ENCODE measurements at regions not wholly inside any gene's neighbourhood (a gene's known extent, or its start where the extent isn't known, plus 50 kb on each side); places are given as distances from the start of the nearest gene placed in this dataset.

DNA sequence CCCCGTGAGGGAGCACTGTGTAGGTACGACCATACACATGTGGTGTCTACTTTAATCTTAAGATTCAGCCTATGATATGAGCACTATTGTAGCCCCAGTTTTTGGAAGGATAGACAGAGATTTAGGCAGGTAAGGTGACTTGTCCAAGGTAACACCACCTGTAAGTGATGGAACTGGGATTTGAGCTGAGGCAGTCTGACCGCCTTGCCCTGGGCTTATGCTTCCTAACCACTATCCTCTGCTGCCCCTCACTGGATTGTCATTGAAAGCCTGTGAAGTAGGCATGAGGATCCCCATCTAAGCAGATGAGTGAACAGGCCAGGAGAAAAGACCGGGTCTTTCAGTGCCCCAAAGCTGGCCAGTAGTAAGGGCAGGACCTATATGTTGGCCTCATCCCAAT lies 343.8 kb downstream of the CYRIA start:
- H4K8ac ChIP-seq (replicated peaks; ENCODE audit: insufficient read length, low read depth, low read length) = no peak overlapping the region
- DNase-seq = no peak
- no peaks in the 10 kb centered on the region for H3K4me1 ChIP-seq (ENCODE audit: insufficient read depth, low read length)
- Mint-ChIP-seq H3K4me3 (no peak overlapping the region), H3K27ac (no peak overlapping the region), H3K36me3 (ENCODE audit: insufficient read depth in 1 of 3, low read depth in 3 of 3) (no peaks in the 10 kb centered on the region), H3K9me3 (no peaks in the 10 kb centered on the region), H3K4me1 (peaks cover 20 to 21% of the 10 kb centered on the region in 2 experiments), H3K27me3 (ENCODE audit: low read depth) (peaks cover 9% of the 10 kb centered on the region)
- no peaks in the 10 kb centered on the region for H4K20me1 ChIP-seq (ENCODE audit: control insufficient read depth, insufficient read depth, insufficient read length)
- no peak overlapping the region for H2AK5ac ChIP-seq (ENCODE audit: insufficient read length, low read length)
- H2BK20ac ChIP-seq (ENCODE audit: low read depth, low read length, poor library complexity, severe bottlenecking) = no peak overlapping the region
- no peak overlapping the region for H3K4me2 ChIP-seq (ENCODE audit: insufficient read depth, insufficient read length, low read length)
- no peak overlapping the region for H4K91ac ChIP-seq (ENCODE audit: insufficient read length, low read depth, low read length)
- no peak overlapping the region for H2BK120ac ChIP-seq (ENCODE audit: low read depth, low read length, poor library complexity, severe bottlenecking)
- H3K9ac ChIP-seq (ENCODE audit: extremely low read depth, insufficient read length, low read length) = no peak overlapping the region
- no peak overlapping the region for H2AFZ ChIP-seq (ENCODE audit: low read length)
- WGBS (ENCODE audit: extremely low coverage, insufficient read length, low lambda C conversion rate) = no CpG with 5 or more reads among the region's 4 CpGs
- no peaks in the 10 kb centered on the region for H3K9me3 ChIP-seq (ENCODE audit: control insufficient read depth, low read depth, low read length)
- H2BK15ac ChIP-seq (ENCODE audit: low read depth, low read length) = no peak overlapping the region
- H3K79me2 ChIP-seq (ENCODE audit: insufficient read depth, low read length) = no peaks in the 10 kb centered on the region
- H2BK12ac ChIP-seq (ENCODE audit: insufficient read length, low read depth, low read length) = no peak overlapping the region
- no peak overlapping the region for H3K56ac ChIP-seq (ENCODE audit: insufficient read length, low read depth, low read length)
- no peak overlapping the region for H2BK5ac ChIP-seq (ENCODE audit: insufficient read length, low read length)
- H3K27ac ChIP-seq (ENCODE audit: insufficient read length, low read depth, low read length) = no peak overlapping the region
- H3T11ph ChIP-seq (ENCODE audit: low read length) = no peak overlapping the region
- H3K27me3 ChIP-seq (ENCODE audit: insufficient read depth, low read length) = no peaks in the 10 kb centered on the region
- H3K79me1 ChIP-seq (ENCODE audit: insufficient read depth, low read depth, low read length, poor library complexity, severe bottlenecking) = no peaks in the 10 kb centered on the region
- no peak overlapping the region for H4K5ac ChIP-seq (ENCODE audit: insufficient read length, low read depth, low read length)
- H3K18ac ChIP-seq (ENCODE audit: insufficient read length, low read depth, low read length) = no peak overlapping the region
- TF ChIP-seq CTCF (conservative IDR thresholded peaks at IDR 0.05) = peak; percentile 57; the same call in 2 of the 3 replicates
- H3K14ac ChIP-seq (ENCODE audit: insufficient read depth, low read length) = no peak overlapping the region
- no peak overlapping the region for H3K23ac ChIP-seq (ENCODE audit: insufficient read length, low read depth, low read length)
- H3K4ac ChIP-seq (ENCODE audit: low read depth, low read length) = no peak overlapping the region
- H3K23me2 ChIP-seq (ENCODE audit: insufficient read length, low read depth, low read length, poor library complexity, severe bottlenecking) = no peaks in the 10 kb centered on the region

Data from H9 (cell line).